ENCODE measurements at regions not wholly inside any gene's neighbourhood (a gene's known extent, or its start where the extent isn't known, plus 50 kb on each side); places are given as distances from the start of the nearest gene placed in this dataset.

DNA sequence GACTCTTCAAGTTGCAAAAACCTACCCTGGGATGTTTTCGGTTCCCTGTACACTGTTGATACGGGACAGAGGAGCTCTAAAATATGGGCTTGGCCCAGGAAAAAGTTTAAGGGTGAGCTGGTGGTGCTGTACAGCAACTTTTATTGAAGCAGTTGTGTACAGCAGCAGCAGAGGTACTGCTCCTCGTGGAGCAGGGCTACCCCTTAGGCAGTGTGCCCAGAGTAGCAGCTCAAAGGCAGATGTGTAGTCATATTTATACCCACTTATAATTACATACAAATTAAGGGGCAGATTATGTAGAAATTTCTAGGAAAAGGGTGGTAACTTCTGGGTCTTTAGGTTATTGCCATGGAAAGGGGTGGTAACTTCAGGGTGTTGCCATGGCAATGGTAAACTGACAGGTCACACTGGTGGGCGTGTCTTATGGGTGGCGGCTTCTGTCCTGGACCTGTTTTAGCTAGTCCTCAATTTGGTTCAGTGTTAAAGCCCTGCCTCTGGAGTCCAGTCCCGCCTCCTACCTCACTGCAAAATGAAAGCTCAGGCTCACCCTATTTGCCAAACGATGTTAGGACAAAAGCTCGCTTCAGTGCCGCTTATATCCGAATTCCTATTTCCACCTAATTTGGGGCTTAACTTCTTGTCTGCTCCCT lies 203.2 kb downstream of the ETAA1 start:
- no peaks in the 10 kb centered on the region for H3K9me3 ChIP-seq (ENCODE audit: low read length)
- H2AFZ ChIP-seq (ENCODE audit: low read depth, low read length) = no peak overlapping the region
- H4K20me1 ChIP-seq (ENCODE audit: insufficient read depth) = no peaks in the 10 kb centered on the region
- no peaks in the 10 kb centered on the region for H3K9me2 ChIP-seq (ENCODE audit: insufficient read depth, low read length)
- no peaks in the 10 kb centered on the region for H3K36me3 ChIP-seq (ENCODE audit: insufficient read depth, low read length)
- H3K4me3 ChIP-seq (ENCODE audit: low read length) = no peak overlapping the region
- no peaks in the 10 kb centered on the region for H3K79me2 ChIP-seq (replicated peaks; ENCODE audit: insufficient read depth, low read length)
- H3K9ac ChIP-seq (ENCODE audit: low read length) = no peak overlapping the region
- H3K27me3 ChIP-seq (ENCODE audit: insufficient read depth, low read depth, low read length) = no peaks in the 10 kb centered on the region
- no peak overlapping the region for H3K27ac ChIP-seq (ENCODE audit: low read length)
- TF ChIP-seq TAF1 (IDR thresholded peaks at IDR 0.05; ENCODE audit: low read depth) (no peak), EP300 (conservative IDR thresholded peaks at IDR 0.05; ENCODE audit: poor library complexity, severe bottlenecking) (no peak), SMC3 (conservative IDR thresholded peaks at IDR 0.05; ENCODE audit: poor library complexity) (no peak), MXI1 (conservative IDR thresholded peaks at IDR 0.05; ENCODE audit: poor library complexity, severe bottlenecking) (no peak)
- TF ChIP-seq, protein P1, sequence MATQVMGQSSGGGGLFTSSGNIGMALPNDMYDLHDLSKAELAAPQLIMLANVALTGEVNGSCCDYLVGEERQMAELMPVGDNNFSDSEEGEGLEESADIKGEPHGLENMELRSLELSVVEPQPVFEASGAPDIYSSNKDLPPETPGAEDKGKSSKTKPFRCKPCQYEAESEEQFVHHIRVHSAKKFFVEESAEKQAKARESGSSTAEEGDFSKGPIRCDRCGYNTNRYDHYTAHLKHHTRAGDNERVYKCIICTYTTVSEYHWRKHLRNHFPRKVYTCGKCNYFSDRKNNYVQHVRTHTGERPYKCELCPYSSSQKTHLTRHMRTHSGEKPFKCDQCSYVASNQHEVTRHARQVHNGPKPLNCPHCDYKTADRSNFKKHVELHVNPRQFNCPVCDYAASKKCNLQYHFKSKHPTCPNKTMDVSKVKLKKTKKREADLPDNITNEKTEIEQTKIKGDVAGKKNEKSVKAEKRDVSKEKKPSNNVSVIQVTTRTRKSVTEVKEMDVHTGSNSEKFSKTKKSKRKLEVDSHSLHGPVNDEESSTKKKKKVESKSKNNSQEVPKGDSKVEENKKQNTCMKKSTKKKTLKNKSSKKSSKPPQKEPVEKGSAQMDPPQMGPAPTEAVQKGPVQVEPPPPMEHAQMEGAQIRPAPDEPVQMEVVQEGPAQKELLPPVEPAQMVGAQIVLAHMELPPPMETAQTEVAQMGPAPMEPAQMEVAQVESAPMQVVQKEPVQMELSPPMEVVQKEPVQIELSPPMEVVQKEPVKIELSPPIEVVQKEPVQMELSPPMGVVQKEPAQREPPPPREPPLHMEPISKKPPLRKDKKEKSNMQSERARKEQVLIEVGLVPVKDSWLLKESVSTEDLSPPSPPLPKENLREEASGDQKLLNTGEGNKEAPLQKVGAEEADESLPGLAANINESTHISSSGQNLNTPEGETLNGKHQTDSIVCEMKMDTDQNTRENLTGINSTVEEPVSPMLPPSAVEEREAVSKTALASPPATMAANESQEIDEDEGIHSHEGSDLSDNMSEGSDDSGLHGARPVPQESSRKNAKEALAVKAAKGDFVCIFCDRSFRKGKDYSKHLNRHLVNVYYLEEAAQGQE (IDR thresholded peaks at IDR 0.05; ENCODE audit: borderline replicate concordance) = no peak
- no peaks in the 10 kb centered on the region for H3F3A ChIP-seq (ENCODE audit: insufficient read depth, low read length, poor library complexity, severe bottlenecking)
- no peak overlapping the region for H3K4me2 ChIP-seq (ENCODE audit: low read length)

DNA sequence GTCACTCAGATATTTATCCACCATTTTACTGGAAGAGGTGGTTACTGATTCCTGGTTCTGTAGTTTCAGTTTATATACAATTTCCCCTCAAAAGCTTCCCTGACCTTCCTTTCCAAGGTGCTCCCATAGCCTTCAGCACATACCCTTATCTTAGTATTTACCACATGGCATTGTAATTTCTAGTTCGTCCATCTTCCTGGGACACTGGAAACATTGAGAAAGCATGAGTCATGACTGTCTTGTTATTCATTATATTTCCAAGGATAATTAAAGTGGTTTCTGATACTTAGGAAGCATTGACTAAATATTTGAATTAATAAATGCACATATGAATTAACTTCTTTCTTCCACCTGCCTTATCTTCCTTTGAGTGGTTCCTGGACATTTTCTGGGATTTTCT lies 203.8 kb downstream of the ETAA1 start:
- no peaks in the 10 kb centered on the region for H3K9me3 ChIP-seq (ENCODE audit: low read length)
- no peaks in the 10 kb centered on the region for H3K9me2 ChIP-seq (ENCODE audit: insufficient read depth, low read length)
- no peak overlapping the region for H3K4me3 ChIP-seq (ENCODE audit: low read length)
- no peaks in the 10 kb centered on the region for H3F3A ChIP-seq (ENCODE audit: insufficient read depth, low read length, poor library complexity, severe bottlenecking)
- no peaks in the 10 kb centered on the region for H3K36me3 ChIP-seq (ENCODE audit: insufficient read depth, low read length)
- no peak overlapping the region for H3K9ac ChIP-seq (ENCODE audit: low read length)
- H3K27me3 ChIP-seq (ENCODE audit: insufficient read depth, low read depth, low read length) = no peaks in the 10 kb centered on the region
- H3K79me2 ChIP-seq (replicated peaks; ENCODE audit: insufficient read depth, low read length) = no peaks in the 10 kb centered on the region
- no peak overlapping the region for H2AFZ ChIP-seq (ENCODE audit: low read depth, low read length)
- no peak overlapping the region for H3K27ac ChIP-seq (ENCODE audit: low read length)
- H4K20me1 ChIP-seq (ENCODE audit: insufficient read depth) = no peaks in the 10 kb centered on the region
- TF ChIP-seq TAF1 (IDR thresholded peaks at IDR 0.05; ENCODE audit: low read depth) (no peak), EZH2 (IDR thresholded peaks at IDR 0.05; ENCODE audit: borderline replicate concordance, insufficient read depth, low read length, poor library complexity, severe bottlenecking) (no peak)
- H3K4me2 ChIP-seq (ENCODE audit: low read length) = no peak overlapping the region

DNA sequence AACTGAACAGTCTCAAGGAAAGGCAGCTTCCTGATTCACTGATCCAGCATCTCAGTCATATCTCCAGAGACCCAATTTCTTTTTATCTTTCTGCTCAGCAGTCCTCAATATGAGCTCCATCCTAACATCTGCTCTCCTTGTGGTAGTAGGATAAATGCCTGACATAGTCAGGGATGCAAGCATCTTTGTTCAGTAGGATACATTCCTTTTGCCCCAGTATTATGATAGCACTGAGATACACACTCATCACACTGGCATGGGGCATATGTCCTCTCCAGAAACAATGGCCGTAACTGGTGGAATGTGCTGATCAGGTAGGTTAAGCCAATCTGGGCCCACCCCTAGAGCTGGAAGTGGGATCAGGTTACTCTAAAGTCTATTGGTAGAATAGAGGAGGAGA lies 207.2 kb downstream of the ETAA1 start:
- no peaks in the 10 kb centered on the region for H3K27me3 ChIP-seq (ENCODE audit: insufficient read depth, low read depth, low read length)
- no peaks in the 10 kb centered on the region for H3K9me2 ChIP-seq (ENCODE audit: insufficient read depth, low read length)

More for the DNA sequence above, 207.2 kb downstream of the ETAA1 start:
- Histone ChIP-seq H3K9me3 (ENCODE audit: low read length) (no peaks in the 10 kb centered on the region), H3K9ac (ENCODE audit: low read length) (no peak overlapping the region), H3K4me2 (ENCODE audit: low read length) (no peak overlapping the region), H3K4me3 (ENCODE audit: low read length) (no peak overlapping the region), H4K20me1 (ENCODE audit: insufficient read depth) (no peaks in the 10 kb centered on the region), H3K36me3 (ENCODE audit: insufficient read depth, low read length) (no peaks in the 10 kb centered on the region), H2AFZ (ENCODE audit: low read depth, low read length) (no peak overlapping the region), H3K79me2 (replicated peaks; ENCODE audit: insufficient read depth, low read length) (no peaks in the 10 kb centered on the region), H3F3A (ENCODE audit: insufficient read depth, low read length, poor library complexity, severe bottlenecking) (no peaks in the 10 kb centered on the region), H3K27ac (ENCODE audit: low read length) (no peak overlapping the region)
- TF ChIP-seq RAD21 (conservative IDR thresholded peaks at IDR 0.05) (no peak), MXI1 (conservative IDR thresholded peaks at IDR 0.05; ENCODE audit: poor library complexity, severe bottlenecking) (no peak), TAF1 (IDR thresholded peaks at IDR 0.05; ENCODE audit: low read depth) (no peak), SMC3 (conservative IDR thresholded peaks at IDR 0.05; ENCODE audit: poor library complexity) (no peak), POLR2AphosphoS5 (IDR thresholded peaks at IDR 0.05) (no peak), EP300 (conservative IDR thresholded peaks at IDR 0.05; ENCODE audit: poor library complexity, severe bottlenecking) (no peak), EZH2 (IDR thresholded peaks at IDR 0.05; ENCODE audit: borderline replicate concordance, insufficient read depth, low read length, poor library complexity, severe bottlenecking) (no peak)
- TF ChIP-seq, protein P1 (IDR thresholded peaks at IDR 0.05; ENCODE audit: borderline replicate concordance) = no peak
- TF ChIP-seq, protein P2, sequence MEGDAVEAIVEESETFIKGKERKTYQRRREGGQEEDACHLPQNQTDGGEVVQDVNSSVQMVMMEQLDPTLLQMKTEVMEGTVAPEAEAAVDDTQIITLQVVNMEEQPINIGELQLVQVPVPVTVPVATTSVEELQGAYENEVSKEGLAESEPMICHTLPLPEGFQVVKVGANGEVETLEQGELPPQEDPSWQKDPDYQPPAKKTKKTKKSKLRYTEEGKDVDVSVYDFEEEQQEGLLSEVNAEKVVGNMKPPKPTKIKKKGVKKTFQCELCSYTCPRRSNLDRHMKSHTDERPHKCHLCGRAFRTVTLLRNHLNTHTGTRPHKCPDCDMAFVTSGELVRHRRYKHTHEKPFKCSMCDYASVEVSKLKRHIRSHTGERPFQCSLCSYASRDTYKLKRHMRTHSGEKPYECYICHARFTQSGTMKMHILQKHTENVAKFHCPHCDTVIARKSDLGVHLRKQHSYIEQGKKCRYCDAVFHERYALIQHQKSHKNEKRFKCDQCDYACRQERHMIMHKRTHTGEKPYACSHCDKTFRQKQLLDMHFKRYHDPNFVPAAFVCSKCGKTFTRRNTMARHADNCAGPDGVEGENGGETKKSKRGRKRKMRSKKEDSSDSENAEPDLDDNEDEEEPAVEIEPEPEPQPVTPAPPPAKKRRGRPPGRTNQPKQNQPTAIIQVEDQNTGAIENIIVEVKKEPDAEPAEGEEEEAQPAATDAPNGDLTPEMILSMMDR (IDR thresholded peaks at IDR 0.05; ENCODE audit: poor library complexity, severe bottlenecking) = no peak

Data from neural cell (in vitro differentiated cells).